ENCODE measurements at regions not wholly inside any gene's neighbourhood (a gene's known extent, or its start where the extent isn't known, plus 50 kb on each side); places are given as distances from the start of the nearest gene placed in this dataset.

DNA sequence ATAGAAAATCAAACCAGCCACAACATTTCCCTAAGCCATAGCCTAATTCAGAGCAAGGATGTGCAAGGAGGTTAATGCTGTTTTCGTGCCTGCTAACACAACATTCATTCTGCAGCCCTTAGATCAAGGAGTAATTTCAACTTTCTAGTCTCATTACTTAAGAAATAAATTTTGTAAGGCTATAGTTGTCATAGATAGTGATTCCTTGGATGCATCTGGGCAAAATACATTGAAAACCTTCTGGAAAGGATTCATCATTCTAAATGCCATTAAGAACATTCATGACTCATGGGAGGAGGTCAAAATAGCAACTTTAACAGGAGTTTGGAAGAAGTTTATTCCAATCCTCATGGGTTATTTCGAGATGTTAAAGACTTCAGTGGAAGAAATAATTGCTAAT lies 283.2 kb downstream of the RPAP3 start:
- TF ChIP-seq TAF1 (IDR thresholded peaks at IDR 0.05; ENCODE audit: borderline replicate concordance, insufficient read depth, low read length) (no peak), POLR2AphosphoS5 (IDR thresholded peaks at IDR 0.05; ENCODE audit: low read depth, low read length) (no peak)
